ENCODE measurements at regions not wholly inside any gene's neighbourhood (a gene's known extent, or its start where the extent isn't known, plus 50 kb on each side); places are given as distances from the start of the nearest gene placed in this dataset.

- DNase-seq, result no peak
Measured at GRCh38 chr9:119609277-119609971, 240.2 kb upstream of the BRINP1 start.

- DNase-seq, result no peak
Measured at GRCh38 chr9:119601632-119602031, 232.4 kb upstream of the BRINP1 start.

- no peak for DNase-seq
Measured at GRCh38 chr9:119597499-119597898, 228.3 kb upstream of the BRINP1 start.

GRCh38 chr9:119596703-119597102 lies 227.5 kb upstream of the BRINP1 start:
- DNase-seq, result no peak

GRCh38 chr9:119588874-119589744 lies 219.9 kb upstream of the BRINP1 start:
- peak; percentile 91 for DNase-seq

- DNase-seq, result peak; percentile 73
Measured at GRCh38 chr9:119577881-119578280, 208.6 kb upstream of the BRINP1 start.

- peak; percentile 66 for DNase-seq
Measured at GRCh38 chr9:119559986-119560385, 190.8 kb upstream of the BRINP1 start.

- DNase-seq, result no peak
Measured at GRCh38 chr9:119559056-119559455, 189.8 kb upstream of the BRINP1 start.

GRCh38 chr9:119556129-119556875 lies 187.1 kb upstream of the BRINP1 start:
- DNase-seq, result peak; percentile 95

- no peak for DNase-seq
Measured at GRCh38 chr9:119544492-119544891, 175.3 kb upstream of the BRINP1 start.

GRCh38 chr9:119537138-119537537 lies 167.9 kb upstream of the BRINP1 start:
- peak; percentile 42 for DNase-seq

GRCh38 chr9:119533504-119533903 lies 164.3 kb upstream of the BRINP1 start:
- peak; percentile 94 for DNase-seq

- peak; percentile 80 for DNase-seq
Measured at GRCh38 chr9:119526698-119527097, 157.5 kb upstream of the BRINP1 start.

- no peak for DNase-seq
Measured at GRCh38 chr9:119523508-119523907, 154.3 kb upstream of the BRINP1 start.

- DNase-seq, result peak; percentile 76
Measured at GRCh38 chr9:119522381-119522780, 153.1 kb upstream of the BRINP1 start.

- DNase-seq, result peak; percentile 35
Measured at GRCh38 chr9:119509291-119509905, 140.2 kb upstream of the BRINP1 start.

- no peak for DNase-seq
Measured at GRCh38 chr9:119501374-119501773, 132.1 kb upstream of the BRINP1 start.

GRCh38 chr9:119500072-119500771 lies 131.0 kb upstream of the BRINP1 start:
- DNase-seq, result no peak

GRCh38 chr9:119487118-119487827 lies 118.0 kb upstream of the BRINP1 start:
- no peak for DNase-seq

- DNase-seq, result peak; percentile 49
Measured at GRCh38 chr9:119483153-119483552, 113.9 kb upstream of the BRINP1 start.

- DNase-seq, result no peak
Measured at GRCh38 chr9:119477197-119477596, 108.0 kb upstream of the BRINP1 start.

GRCh38 chr9:119458068-119458467 lies 88.8 kb upstream of the BRINP1 start:
- DNase-seq, result no peak
